DMS53 treated with DMSO at 0.1 percent for 48 hours (cell line): ENCODE measurements at regions not wholly inside any gene's neighbourhood (a gene's known extent, or its start where the extent isn't known, plus 50 kb on each side); places are given as distances from the start of the nearest gene placed in this dataset.
"Not testable (repeated sequence)": the region's sequence is repeated elsewhere in the genome, so short reads cannot be mapped to it uniquely, and the experiment has no call there.

ENCODE experiments used
- DNase-seq: peaks from one replicate; lab custom pipeline; 2025; ENCODE audit not compliant: unreplicated experiment; lab: John Stamatoyannopoulos, UW

DNA sequence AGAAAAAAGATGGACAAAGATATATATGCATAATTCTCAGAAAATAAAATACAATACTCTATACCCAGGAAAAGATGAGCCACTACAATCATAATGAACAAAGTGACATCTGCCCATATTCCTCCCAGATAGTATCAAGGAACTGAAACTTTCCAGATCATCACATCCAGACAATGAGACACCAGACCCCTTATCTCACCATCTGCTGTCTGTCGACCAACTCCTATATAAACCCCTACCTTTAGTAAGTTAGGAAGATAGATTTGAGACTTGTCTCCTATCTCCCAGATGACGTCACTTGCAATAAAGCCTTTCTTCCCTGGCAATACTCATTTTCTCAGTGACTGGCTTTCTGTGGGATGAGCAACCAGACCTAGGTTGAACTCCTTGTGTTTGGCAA is 1071.6 kb downstream of the PLOD2 start:
- no peak for DNase-seq

DNA sequence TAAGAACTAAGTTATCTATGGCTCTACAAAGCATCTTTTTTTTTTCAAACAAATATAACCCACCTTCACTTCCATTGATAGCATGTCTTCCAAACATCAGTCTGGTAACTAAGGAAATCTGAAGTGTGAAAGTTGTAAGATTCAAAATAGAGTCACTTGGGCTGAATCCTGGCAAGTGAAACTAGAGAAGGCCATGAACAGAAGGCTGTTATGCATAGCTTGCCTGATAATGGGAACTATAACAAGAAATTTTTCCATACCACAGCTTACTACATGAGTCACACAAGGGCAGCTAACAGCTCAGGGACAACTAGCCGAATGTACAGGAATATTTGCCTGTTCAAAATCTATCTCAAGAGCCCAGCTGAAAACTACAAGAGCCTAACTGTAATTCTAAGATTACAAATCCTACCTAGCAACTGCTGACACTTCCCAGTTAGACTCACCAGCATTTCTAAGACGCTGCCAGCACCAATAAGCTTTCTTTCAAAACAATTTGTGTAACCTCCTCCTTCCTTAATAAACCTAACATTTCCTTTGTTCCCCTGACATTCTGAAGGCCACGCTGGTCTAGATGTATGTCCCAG is 1066.5 kb downstream of the PLOD2 start:
- DNase-seq, result peak; percentile 18

DNA sequence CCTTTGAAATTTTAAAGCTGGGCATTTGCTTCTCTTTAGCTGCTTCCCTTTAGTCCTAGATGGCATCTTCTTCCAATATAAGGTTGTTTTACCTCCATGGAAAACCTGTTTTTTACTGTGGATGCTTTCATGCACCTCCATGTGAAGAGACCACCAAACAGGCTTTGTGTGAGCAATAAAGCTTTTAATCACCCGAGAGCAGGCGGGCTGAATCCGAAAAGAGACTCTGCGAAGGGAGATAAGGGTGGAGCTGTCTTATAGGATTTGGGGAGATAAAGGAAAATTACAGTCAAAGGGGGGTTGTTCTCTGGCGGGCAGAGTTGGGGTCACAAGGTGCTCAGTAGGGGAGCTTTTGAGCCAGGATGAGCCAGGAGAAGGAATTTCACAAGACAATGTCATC is 1049.8 kb downstream of the PLOD2 start:
- DNase-seq, result not testable (repeated sequence)

DNA sequence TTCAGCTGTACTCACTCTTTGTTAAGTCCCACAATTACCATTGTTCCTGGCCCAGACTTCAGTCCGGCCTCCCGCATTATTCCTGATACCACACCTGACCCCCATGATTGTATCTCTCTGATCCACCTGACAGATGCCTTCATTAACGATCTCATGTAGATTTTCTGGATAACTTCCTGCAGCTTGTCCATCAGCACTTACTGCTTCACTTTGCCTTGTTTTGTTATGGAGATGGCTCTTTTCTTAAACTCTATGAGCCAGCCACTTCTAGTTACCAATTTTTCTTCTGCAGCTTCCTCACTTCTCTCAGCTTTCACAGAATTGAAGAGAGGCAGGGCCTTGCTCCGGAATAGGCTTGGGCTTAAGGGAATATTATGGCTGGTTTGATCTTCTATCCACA is 1044.2 kb downstream of the PLOD2 start:
- no peak for DNase-seq

- DNase-seq, result no peak
These were observed 1042.7 kb downstream of the PLOD2 start for GRCh38 chr3:145118303-145118702.

DNA sequence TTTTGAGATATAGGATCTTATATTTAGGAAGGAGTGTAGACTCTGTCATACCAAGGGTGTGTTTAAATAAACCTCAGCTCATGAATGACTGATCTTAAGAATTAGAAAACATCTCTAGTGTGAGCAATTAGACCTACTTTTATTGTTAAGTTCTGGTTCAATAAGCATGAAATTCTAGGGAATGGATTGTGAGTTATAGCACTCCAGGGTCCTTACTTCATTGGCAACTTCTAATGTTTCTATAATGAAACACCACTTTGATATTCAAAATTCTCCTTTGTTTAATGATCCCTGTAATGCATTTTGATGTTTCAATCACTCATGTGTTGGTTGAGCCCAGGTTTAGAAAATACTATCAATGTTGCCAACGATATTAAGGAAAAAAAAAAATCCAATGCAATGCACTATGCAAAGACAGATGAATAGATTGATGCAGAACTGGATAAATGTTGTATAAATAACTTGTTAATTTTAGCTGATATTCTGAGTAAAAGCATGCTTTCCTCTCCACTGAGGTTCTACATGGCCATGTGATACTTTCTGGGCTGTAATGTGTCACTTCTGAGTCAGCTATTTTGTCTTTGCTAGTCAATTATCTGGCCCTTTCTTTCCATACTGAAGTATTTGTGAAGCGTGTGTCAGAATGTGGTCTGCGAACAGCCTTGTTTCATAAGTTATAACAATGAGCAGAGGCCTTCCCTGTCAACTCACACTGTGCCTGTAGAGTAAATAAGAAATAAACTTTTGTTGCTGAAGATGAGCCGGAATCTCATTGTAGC is 1035.9 kb downstream of the PLOD2 start:
- DNase-seq, result no peak

DNA sequence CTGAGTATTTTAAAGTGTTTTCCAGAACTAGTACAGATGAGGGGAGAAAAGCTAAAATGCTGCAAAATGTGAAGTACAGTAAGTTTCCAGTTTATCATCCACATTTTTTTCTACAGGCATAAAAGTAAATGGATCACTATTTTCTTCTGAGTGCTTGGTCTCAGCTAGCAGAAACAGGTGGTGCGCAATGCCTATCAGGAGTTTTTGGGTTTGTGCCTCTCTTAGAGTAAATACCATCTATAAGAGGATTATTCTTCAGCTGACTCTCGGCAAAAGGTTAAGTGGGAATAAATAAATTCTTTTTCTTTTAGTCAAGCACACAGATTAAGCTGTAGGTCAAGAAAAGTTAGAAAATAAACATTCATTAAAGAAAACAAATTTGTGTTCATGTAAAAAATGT is 1027.7 kb downstream of the PLOD2 start:
- DNase-seq, result no peak

- no peak for DNase-seq
These were observed 1026.2 kb downstream of the PLOD2 start for GRCh38 chr3:145134738-145135137.

DNA sequence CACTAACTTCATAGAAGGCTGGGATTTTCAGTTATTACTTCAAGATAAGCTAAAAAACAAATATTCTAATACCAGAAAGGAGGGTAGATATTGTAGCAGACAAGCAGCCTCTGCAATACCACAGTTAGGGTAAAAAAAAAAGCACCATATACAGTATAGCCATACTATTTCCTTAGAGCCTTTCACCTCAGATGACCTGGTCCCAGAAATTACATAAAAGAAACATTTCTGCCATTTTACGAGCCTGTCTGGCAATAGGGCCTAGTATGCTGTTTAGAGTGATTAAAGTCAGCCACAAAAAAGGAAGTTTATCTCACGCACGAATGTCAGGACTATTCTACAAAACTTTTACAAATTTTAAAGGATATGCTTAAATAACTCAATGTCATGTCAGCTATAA is 1016.6 kb downstream of the PLOD2 start:
- DNase-seq, result no peak

GRCh38 chr3:145145461-145145860 is 1015.5 kb downstream of the PLOD2 start:
- no peak for DNase-seq

DNA sequence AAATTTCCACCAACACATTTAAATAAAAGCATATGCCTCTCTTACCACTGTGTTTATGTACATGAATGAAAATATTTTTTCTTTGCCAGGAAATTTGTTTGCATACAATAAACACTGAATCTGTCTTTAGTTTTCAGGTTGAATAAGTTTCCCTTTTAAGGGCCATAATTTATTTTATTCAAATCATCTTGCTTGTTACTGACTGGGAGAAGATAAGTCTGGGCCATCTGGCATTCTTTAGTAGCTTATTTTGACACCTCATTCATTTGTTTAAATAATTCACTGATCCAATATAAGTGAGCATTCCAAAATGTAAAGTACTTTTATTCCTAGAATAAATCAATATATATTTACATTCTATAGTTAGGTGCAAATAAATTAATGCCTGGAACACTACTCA is 1001.3 kb downstream of the PLOD2 start:
- DNase-seq, result no peak

- DNase-seq, result no peak
These were observed 990.9 kb downstream of the PLOD2 start for GRCh38 chr3:145170121-145170520.

DNA sequence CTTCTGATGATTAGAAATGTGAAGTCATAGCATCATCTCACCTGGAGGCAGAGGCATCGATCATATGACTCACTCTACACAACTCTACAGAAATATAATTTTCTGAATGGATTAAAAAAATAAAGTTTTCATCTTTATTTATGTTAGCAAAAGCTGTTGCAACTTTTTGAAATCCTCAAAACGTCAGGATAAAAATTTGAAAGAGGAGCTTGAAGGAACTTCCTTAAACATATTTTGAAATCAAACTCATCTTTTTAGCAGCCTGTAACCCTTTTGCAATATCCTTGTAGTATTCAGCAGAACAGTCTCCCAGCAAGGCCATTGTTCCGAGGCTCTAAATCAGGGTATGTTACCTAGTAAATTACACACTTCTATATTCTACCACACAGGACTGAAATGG is 985.4 kb downstream of the PLOD2 start:
- DNase-seq, result no peak

DNA sequence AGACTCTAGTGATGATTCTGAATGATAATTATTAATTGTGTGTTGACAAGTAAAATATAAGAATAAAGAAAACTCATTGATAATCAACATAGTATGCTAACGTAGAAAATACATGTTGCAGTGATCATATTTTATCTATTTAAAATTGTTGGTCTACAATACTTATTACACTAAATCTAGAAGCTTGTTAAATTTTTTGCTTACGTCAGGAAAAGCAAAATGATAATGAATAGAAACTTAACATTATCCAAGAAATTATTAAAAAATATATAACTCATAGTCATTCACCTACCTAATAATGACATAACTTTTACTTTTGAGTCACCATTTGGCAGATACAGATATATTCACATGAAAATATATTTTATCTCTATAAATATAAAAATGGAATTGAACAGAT is 984.1 kb downstream of the PLOD2 start:
- no peak for DNase-seq

- no peak for DNase-seq
These were observed 983.2 kb downstream of the PLOD2 start for GRCh38 chr3:145177828-145178227.

DNA sequence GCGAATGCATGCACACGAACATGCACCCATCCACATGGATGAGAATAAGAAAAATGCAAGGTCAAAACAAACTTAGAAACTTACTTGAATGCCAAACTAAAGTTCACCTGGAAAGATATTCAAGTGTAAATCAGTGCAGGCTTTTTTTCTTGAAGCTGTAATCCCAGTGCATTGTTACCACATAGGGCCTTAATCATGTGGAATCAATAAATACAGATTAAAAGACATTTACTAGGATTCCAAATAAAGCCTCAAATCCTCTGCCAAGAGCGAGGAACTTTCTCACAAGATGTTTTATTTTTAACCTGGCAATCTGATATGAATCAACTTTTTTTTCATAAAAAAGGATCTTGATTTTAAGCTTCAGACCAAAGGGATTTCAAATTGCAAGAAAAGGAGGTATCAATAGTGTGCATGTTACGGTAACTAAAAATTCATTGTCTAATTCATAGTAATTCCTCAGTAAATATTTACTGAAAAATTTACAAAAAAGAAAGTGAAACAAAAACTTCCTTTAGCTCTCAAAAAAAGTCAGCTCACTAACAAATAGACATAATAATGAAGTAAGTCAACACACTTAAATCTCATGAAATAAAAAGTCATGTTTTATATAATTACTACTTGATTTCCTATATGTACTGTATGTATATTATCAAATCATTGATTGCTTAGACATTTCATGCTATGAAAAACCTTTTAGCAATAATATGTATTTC is 978.6 kb downstream of the PLOD2 start:
- DNase-seq, result no peak

GRCh38 chr3:145183261-145183660 is 977.7 kb downstream of the PLOD2 start:
- DNase-seq, result no peak

GRCh38 chr3:145188079-145188770 is 972.8 kb downstream of the PLOD2 start:
- no peak for DNase-seq

DNA sequence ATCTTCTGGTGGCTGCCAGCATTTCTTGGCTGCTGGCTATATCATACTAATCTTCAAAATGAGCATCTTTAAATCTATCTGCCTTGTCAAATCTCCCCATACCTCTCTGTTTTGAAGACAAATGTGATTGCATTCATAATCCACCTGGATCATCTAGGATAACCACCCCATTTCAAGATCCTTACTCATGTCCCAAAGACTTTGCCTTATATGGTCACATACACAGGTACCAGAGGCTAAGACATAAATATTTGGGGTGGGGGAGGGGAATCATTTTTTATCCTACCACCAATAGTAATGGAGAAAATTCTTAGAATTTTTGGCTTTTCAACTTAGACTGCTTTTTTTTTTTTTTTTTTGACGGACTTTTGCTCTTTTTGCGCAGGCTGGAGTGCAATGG is 970.8 kb downstream of the PLOD2 start:
- DNase-seq, result no peak

- DNase-seq, result no peak
These were observed 970.2 kb downstream of the PLOD2 start for GRCh38 chr3:145190761-145191160.

DNA sequence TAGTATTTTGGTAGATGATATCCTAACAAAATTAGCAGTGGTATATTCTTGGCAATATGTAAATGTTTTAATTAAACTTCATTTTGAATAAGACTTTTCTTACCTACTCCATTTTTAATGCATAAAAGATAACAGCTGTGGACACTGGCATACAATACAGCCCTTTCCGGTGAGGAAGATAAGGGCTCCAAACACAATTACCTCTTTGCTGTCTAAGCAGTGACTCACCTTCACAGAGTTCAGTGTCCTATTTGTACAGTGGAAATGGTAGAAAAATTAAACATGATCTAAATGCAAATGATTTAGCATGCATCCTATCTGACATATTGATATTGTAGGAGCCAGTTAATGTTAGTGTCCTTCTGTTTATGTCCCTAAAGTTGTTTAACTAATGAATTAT is 969.4 kb downstream of the PLOD2 start:
- peak; percentile 70 for DNase-seq
